Muscle layer of duodenum (tissue), 2 donors: ENCODE measurements at regions not wholly inside any gene's neighbourhood (a gene's known extent, or its start where the extent isn't known, plus 50 kb on each side); places are given as distances from the start of the nearest gene placed in this dataset.

Experiments
- H3K27ac ChIP-seq: one replicate; pipeline ENCODE4 v1.7.0; 2013; ENCODE audit warnings: mild to moderate bottlenecking, low read length
- H3K27me3 ChIP-seq: one replicate; pipeline ENCODE4 v1.7.0; 2013; ENCODE audit warnings: low read depth, mild to moderate bottlenecking, control low read depth, low read length
- H3K36me3 ChIP-seq, 2 donors: one replicate each; pipeline ENCODE4 v1.7.0; 2013; ENCODE audit warnings: low read length in 2 of 2, control low read depth in 1 of 2, mild to moderate bottlenecking in 1 of 2; ENCODE audit not compliant: insufficient read depth in 2 of 2, control insufficient read depth in 1 of 2
- H3K4me1 ChIP-seq, 2 donors: one replicate each; pipeline ENCODE4 v1.7.0; 2013; ENCODE audit warnings: low read length in 2 of 2, mild to moderate bottlenecking in 2 of 2, control low read depth in 1 of 2, moderate library complexity in 1 of 2; ENCODE audit not compliant: insufficient read depth in 2 of 2, control insufficient read depth in 1 of 2
- H3K4me3 ChIP-seq, 2 donors: one replicate each; pipeline ENCODE4 v1.7.0; 2013; ENCODE audit warnings: low read length in 2 of 2, low read depth in 1 of 2, mild to moderate bottlenecking in 1 of 2
- H3K9me3 ChIP-seq, 2 donors: one replicate each; pipeline ENCODE4 v1.7.0; 2013; ENCODE audit warnings: low read length in 2 of 2, control low read depth in 1 of 2, mild to moderate bottlenecking in 1 of 2; ENCODE audit not compliant: control insufficient read depth in 1 of 2
- donor health status: healthy.

- H3K4me1 ChIP-seq, result no peaks in the 10 kb centered on the region
- peak overlapping the region; percentile 19 for H3K27ac ChIP-seq
- no peaks in the 10 kb centered on the region for H3K36me3 ChIP-seq
- no peaks in the 10 kb centered on the region for H3K9me3 ChIP-seq
- no peaks in the 10 kb centered on the region for H3K27me3 ChIP-seq
- no peak overlapping the region for H3K4me3 ChIP-seq
These were observed 105.6 kb upstream of the ANKH start for GRCh38 chr5:14977058-14977685.

- no peaks in the 10 kb centered on the region for H3K36me3 ChIP-seq
- H3K27ac ChIP-seq, result peak overlapping the region; percentile 19
- H3K9me3 ChIP-seq, result no peaks in the 10 kb centered on the region
- H3K27me3 ChIP-seq, result no peaks in the 10 kb centered on the region
- H3K4me3 ChIP-seq, result no peak overlapping the region
- no peaks in the 10 kb centered on the region for H3K4me1 ChIP-seq
These were observed 104.9 kb upstream of the ANKH start for GRCh38 chr5:14976486-14976885.

GRCh38 chr5:14971873-14972272, 100.3 kb upstream of the ANKH start:
- Histone ChIP-seq H3K4me3 (no peak overlapping the region), H3K27me3 (no peaks in the 10 kb centered on the region), H3K36me3 (no peaks in the 10 kb centered on the region), H3K27ac (no peak overlapping the region), H3K9me3 (no peaks in the 10 kb centered on the region), H3K4me1 (no peaks in the 10 kb centered on the region)

GRCh38 chr5:14968796-14969195, 97.2 kb upstream of the ANKH start:
- no peaks in the 10 kb centered on the region for H3K36me3 ChIP-seq
- H3K27ac ChIP-seq, result no peak overlapping the region
- H3K4me3 ChIP-seq, result no peak overlapping the region
- no peaks in the 10 kb centered on the region for H3K9me3 ChIP-seq
- no peaks in the 10 kb centered on the region for H3K27me3 ChIP-seq
- H3K4me1 ChIP-seq, result no peaks in the 10 kb centered on the region

- H3K4me1 ChIP-seq, result no peaks in the 10 kb centered on the region
- no peak overlapping the region for H3K27ac ChIP-seq
- no peaks in the 10 kb centered on the region for H3K9me3 ChIP-seq
- H3K27me3 ChIP-seq, result no peaks in the 10 kb centered on the region
- H3K36me3 ChIP-seq, result no peaks in the 10 kb centered on the region
- H3K4me3 ChIP-seq, result no peak overlapping the region
These were observed 95.6 kb upstream of the ANKH start for GRCh38 chr5:14967166-14967565.

GRCh38 chr5:14965815-14966214, 94.2 kb upstream of the ANKH start:
- H3K4me1 ChIP-seq, result no peaks in the 10 kb centered on the region
- H3K27me3 ChIP-seq, result no peaks in the 10 kb centered on the region
- H3K9me3 ChIP-seq, result no peaks in the 10 kb centered on the region
- H3K36me3 ChIP-seq, result no peaks in the 10 kb centered on the region
- H3K4me3 ChIP-seq, result no peak overlapping the region
- no peak overlapping the region for H3K27ac ChIP-seq

- Histone ChIP-seq H3K4me1 (no peaks in the 10 kb centered on the region), H3K4me3 (no peak overlapping the region), H3K27ac (no peak overlapping the region), H3K27me3 (no peaks in the 10 kb centered on the region), H3K9me3 (no peaks in the 10 kb centered on the region), H3K36me3 (no peaks in the 10 kb centered on the region)
These were observed 91.0 kb upstream of the ANKH start for GRCh38 chr5:14962604-14963003.

GRCh38 chr5:14960120-14960462, 88.5 kb upstream of the ANKH start:
- H3K27ac ChIP-seq, result no peak overlapping the region
- H3K4me3 ChIP-seq, result no peak overlapping the region

GRCh38 chr5:14959399-14960119, 88.0 kb upstream of the ANKH start:
- no peak overlapping the region for H3K4me3 ChIP-seq

More at GRCh38 chr5:14960120-14960462, 88.5 kb upstream of the ANKH start:
- Histone ChIP-seq H3K27me3 (no peaks in the 10 kb centered on the region), H3K9me3 (no peaks in the 10 kb centered on the region), H3K36me3 (no peaks in the 10 kb centered on the region), H3K4me1 (no peaks in the 10 kb centered on the region)

GRCh38 chr5:14958188-14958587, 86.6 kb upstream of the ANKH start:
- Histone ChIP-seq H3K36me3 (no peaks in the 10 kb centered on the region), H3K4me1 (peaks cover 0 to 9% of the 10 kb centered on the region in 2 donors), H3K27ac (no peak overlapping the region), H3K4me3 (no peak overlapping the region), H3K9me3 (no peaks in the 10 kb centered on the region), H3K27me3 (no peaks in the 10 kb centered on the region)

More at GRCh38 chr5:14959399-14960119, 88.0 kb upstream of the ANKH start:
- Histone ChIP-seq H3K27ac (no peak overlapping the region), H3K9me3 (no peaks in the 10 kb centered on the region), H3K27me3 (no peaks in the 10 kb centered on the region), H3K4me1 (no peaks in the 10 kb centered on the region), H3K36me3 (no peaks in the 10 kb centered on the region)

GRCh38 chr5:14956423-14957046, 85.0 kb upstream of the ANKH start:
- Histone ChIP-seq H3K9me3 (no peaks in the 10 kb centered on the region), H3K4me3 (no peak overlapping the region), H3K4me1 (peaks cover 0 to 13% of the 10 kb centered on the region in 2 donors), H3K27me3 (no peaks in the 10 kb centered on the region), H3K27ac (no peak overlapping the region), H3K36me3 (no peaks in the 10 kb centered on the region)
